Ascending aorta (tissue), 2 donors: ENCODE measurements at regions not wholly inside any gene's neighbourhood (a gene's known extent, or its start where the extent isn't known, plus 50 kb on each side); places are given as distances from the start of the nearest gene placed in this dataset.

Source experiments
- DNase-seq, 2 donors: peaks; one replicate each; pipeline ENCODE4 v3.0.0-alpha.2; 2019; ENCODE audit warnings: low spot score in 2 of 2
- H3K27ac ChIP-seq, 2 donors: fragments of 200-600 bp; sonication (generic); one replicate each; pipeline ENCODE4 v1.5.1; 2016 to 2017; ENCODE audit warnings: mild to moderate bottlenecking in 1 of 2
- H3K27me3 ChIP-seq: fragments of 200-600 bp; sonication (generic); one replicate; pipeline ENCODE4 v1.5.1; 2017
- H3K36me3 ChIP-seq, 2 donors: fragments of 200-600 bp; sonication (generic); one replicate each; pipeline ENCODE4 v1.5.1; 2016
- H3K4me1 ChIP-seq, 2 donors: fragments of 200-600 bp; sonication (generic); one replicate each; pipeline ENCODE4 v1.5.1; 2016 to 2017; ENCODE audit warnings: mild to moderate bottlenecking in 1 of 2
- H3K4me3 ChIP-seq, 2 donors: fragments of 200-600 bp; sonication (generic); one replicate each; pipeline ENCODE4 v1.5.1; 2016 to 2017; ENCODE audit warnings: mild to moderate bottlenecking in 1 of 2
- H3K9me3 ChIP-seq, 2 donors: fragments of 200-600 bp; sonication (generic); one replicate each; pipeline ENCODE4 v1.5.1; 2016
- intact Hi-C: fragments of 100-400 bp; cut with DNase I; formaldehyde crosslinking; loops from one replicate; pipeline ENCODE4 v1.15.1; 2023
- TF ChIP-seq, protein P1 (sequence below), 3 experiments: fragments of 200-600 bp in 2 of 3; fragments of 450-650 bp in 1 of 3; sonication (generic) in 2 of 3; IDR thresholded peaks; one replicate each; pipeline ENCODE4 v1.5.1; 2016 to 2019; ENCODE audit warnings: antibody characterized with exemption in 3 of 3, mild to moderate bottlenecking in 1 of 3, moderate library complexity in 1 of 3

- DNase-seq = no peak
- H3K9me3 ChIP-seq = no peaks in the 10 kb centered on the region
- no peaks in the 10 kb centered on the region for H3K36me3 ChIP-seq
- intact Hi-C loops = no loop called here
- H3K27me3 ChIP-seq = no peaks in the 10 kb centered on the region
- H3K4me1 ChIP-seq = no peaks in the 10 kb centered on the region
- H3K27ac ChIP-seq = no peak overlapping the region
- H3K4me3 ChIP-seq = no peak overlapping the region
- TF ChIP-seq, protein P1, sequence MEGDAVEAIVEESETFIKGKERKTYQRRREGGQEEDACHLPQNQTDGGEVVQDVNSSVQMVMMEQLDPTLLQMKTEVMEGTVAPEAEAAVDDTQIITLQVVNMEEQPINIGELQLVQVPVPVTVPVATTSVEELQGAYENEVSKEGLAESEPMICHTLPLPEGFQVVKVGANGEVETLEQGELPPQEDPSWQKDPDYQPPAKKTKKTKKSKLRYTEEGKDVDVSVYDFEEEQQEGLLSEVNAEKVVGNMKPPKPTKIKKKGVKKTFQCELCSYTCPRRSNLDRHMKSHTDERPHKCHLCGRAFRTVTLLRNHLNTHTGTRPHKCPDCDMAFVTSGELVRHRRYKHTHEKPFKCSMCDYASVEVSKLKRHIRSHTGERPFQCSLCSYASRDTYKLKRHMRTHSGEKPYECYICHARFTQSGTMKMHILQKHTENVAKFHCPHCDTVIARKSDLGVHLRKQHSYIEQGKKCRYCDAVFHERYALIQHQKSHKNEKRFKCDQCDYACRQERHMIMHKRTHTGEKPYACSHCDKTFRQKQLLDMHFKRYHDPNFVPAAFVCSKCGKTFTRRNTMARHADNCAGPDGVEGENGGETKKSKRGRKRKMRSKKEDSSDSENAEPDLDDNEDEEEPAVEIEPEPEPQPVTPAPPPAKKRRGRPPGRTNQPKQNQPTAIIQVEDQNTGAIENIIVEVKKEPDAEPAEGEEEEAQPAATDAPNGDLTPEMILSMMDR (IDR thresholded peaks at IDR 0.05) = no peak
These were observed 105.8 kb upstream of the CPNE8 start for GRCh38 chr12:39011166-39011565.

GRCh38 chr12:39010406-39010805 lies 105.0 kb upstream of the CPNE8 start:
- Histone ChIP-seq H3K4me3 (no peak overlapping the region), H3K36me3 (no peaks in the 10 kb centered on the region), H3K27me3 (no peaks in the 10 kb centered on the region), H3K4me1 (no peaks in the 10 kb centered on the region), H3K9me3 (no peaks in the 10 kb centered on the region), H3K27ac (no peak overlapping the region)
- TF ChIP-seq, protein P1 (IDR thresholded peaks at IDR 0.05) = no peak
- no peak for DNase-seq
- intact Hi-C loops = no loop called here

DNA sequence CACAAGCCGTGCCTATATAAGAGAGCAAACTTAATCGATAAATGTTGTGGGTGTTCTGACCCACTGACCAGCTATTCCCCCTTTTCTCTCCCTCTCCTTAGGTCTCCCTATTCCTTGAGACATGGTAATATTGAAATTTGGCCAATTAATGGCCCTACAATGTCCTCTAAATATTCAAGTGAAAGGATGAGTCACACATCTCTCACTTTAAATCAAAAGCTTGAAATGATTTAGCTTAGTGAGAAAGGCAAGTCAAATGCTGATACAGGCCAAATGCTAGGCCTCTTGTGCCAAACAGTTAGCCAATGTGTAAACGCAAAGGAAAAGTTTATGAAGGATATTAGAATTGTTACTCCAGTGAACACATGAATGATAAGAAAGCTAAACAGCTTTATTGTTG lies 102.2 kb upstream of the CPNE8 start:
- no peak overlapping the region for H3K4me3 ChIP-seq
- TF ChIP-seq, protein P1 (IDR thresholded peaks at IDR 0.05) = no peak
- intact Hi-C loops = no loop called here

DNA sequence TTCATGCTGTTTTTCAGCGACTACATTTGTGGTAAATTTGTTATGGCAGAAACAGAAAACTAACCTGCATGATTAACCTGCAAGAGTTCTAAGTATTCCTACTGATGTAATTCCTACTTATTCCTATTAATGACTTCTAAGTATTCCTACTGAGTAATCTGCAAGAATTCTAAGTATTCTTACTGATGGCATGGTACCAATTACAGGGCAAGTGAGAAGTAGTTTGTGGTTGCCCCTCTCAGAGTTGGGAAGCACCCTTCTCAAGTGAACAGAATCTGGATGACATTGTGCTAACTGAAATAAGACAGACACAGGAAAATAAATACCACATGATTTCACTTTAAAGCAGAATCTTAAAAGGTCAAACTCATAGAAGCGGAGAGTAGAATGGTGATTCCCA lies 100.9 kb upstream of the CPNE8 start:
- H3K9me3 ChIP-seq = no peaks in the 10 kb centered on the region
- H3K27ac ChIP-seq = no peak overlapping the region
- H3K27me3 ChIP-seq = no peaks in the 10 kb centered on the region
- intact Hi-C loops = no loop called here
- no peak for DNase-seq
- no peaks in the 10 kb centered on the region for H3K4me1 ChIP-seq
- no peak overlapping the region for H3K4me3 ChIP-seq
- H3K36me3 ChIP-seq = no peaks in the 10 kb centered on the region
- TF ChIP-seq, protein P1 (IDR thresholded peaks at IDR 0.05) = no peak

More for the DNA sequence above, 102.2 kb upstream of the CPNE8 start:
- no peaks in the 10 kb centered on the region for H3K36me3 ChIP-seq
- H3K4me1 ChIP-seq = no peaks in the 10 kb centered on the region
- no peaks in the 10 kb centered on the region for H3K9me3 ChIP-seq
- H3K27me3 ChIP-seq = no peaks in the 10 kb centered on the region
- DNase-seq = no peak
- H3K27ac ChIP-seq = no peak overlapping the region

GRCh38 chr12:39005671-39006070 lies 100.3 kb upstream of the CPNE8 start:
- no peaks in the 10 kb centered on the region for H3K9me3 ChIP-seq
- TF ChIP-seq, protein P1 (IDR thresholded peaks at IDR 0.05) = no peak

DNA sequence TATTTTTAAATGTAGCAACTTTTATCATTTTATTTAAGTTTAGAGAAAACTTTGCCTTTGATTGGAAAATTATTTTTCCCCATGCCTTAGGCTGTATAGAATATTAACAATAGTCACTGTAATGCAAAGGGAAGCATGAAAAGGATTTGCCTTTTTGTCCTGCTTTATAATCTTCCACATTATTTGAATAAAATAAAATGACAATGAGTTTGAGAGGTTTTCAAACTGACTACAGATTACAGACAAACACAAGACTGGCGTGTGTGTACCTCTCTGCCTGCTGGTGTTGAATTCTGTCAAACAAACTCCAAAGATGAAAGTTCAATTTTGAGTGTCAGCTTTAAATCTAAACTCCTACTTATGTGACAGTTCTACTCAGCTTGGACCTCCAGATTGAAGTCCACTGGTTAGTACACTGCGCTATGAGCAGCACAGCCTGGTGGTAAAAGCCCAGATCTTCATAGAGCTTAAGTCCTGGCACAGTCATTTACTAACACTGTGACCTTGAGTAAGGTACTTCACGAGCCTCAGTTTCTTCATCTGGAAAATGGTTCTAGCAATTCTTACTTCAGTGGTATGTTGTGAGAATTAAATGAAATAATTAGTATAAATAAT lies 98.3 kb upstream of the CPNE8 start:
- Histone ChIP-seq H3K4me1 (no peaks in the 10 kb centered on the region), H3K27ac (no peak overlapping the region), H3K36me3 (no peaks in the 10 kb centered on the region), H3K27me3 (no peaks in the 10 kb centered on the region), H3K4me3 (no peak overlapping the region), H3K9me3 (no peaks in the 10 kb centered on the region)
- DNase-seq = no peak
- intact Hi-C loops = no loop called here
- TF ChIP-seq, protein P1 (IDR thresholded peaks at IDR 0.05) = no peak

More at GRCh38 chr12:39005671-39006070, 100.3 kb upstream of the CPNE8 start:
- Histone ChIP-seq H3K36me3 (no peaks in the 10 kb centered on the region), H3K27ac (no peak overlapping the region), H3K4me1 (no peaks in the 10 kb centered on the region), H3K4me3 (no peak overlapping the region), H3K27me3 (no peaks in the 10 kb centered on the region)
- no peak for DNase-seq
- intact Hi-C loops = no loop called here
